HPDE6-E6E7 (cell line): ENCODE measurements at regions not wholly inside any gene's neighbourhood (a gene's known extent, or its start where the extent isn't known, plus 50 kb on each side); places are given as distances from the start of the nearest gene placed in this dataset.

Source experiments
- DNase-seq: peaks from one replicate; pipeline ENCODE4 v3.0.0; 2011; ENCODE audit warnings: missing footprints; ENCODE audit errors: extremely low spot score

DNA sequence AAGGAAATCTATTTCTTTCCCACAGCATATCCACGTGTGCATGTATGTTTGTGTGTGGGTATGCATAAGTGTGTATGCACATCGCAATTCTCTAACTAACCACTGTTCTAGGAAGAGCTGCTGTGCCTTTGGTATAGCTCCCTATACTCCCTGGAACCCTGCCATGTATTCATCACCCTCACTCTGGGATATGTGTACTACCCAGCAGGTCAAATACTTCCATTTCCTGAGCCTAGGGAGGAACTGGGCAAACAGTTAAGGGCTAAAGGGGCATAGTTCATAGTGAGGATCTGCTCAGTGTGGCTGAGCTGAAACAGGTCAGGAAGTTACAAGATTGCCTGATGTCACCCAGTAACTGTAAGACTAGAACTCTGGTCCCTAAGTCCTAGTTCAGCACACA is 260.4 kb downstream of the RPLP1 start:
- DNase-seq = no peak

DNA sequence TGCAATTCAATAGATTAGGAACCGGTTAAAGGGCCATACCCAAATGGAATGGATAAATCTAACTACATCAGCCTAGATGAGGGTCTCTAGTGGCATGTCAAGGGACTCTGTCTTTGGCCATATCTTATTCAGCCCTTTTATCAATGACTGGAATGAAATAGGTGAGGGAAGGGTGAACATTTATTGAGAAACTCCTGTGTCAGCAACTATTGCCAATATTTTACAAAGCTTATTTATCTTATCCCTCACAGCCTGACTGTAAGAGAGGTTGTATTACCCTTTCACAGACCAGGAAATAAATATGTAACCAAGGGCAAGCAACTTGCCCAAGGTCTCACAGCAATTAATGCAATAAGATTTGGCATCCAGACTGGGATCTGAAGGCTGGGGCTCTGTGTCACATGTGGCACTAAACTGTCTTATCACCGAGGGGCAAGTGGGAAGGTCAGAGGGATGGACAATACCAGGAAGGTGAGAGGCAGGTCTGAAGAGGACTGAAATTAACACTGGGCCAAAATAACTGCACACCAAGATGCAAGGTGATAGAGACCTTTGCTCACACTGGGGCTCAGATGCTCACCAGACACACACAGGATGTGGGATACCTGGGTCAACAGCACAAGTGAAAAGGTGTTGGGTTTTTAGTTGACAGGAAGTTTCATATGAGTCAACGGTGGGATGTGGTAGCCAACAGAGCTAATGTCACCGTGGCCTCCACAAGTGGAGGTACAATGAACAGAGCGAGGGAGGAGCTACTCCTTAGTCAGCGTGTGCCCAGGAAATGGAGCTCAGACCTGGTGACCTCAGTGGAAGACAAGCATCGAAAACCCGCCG is 261.3 kb downstream of the RPLP1 start:
- no peak for DNase-seq

DNA sequence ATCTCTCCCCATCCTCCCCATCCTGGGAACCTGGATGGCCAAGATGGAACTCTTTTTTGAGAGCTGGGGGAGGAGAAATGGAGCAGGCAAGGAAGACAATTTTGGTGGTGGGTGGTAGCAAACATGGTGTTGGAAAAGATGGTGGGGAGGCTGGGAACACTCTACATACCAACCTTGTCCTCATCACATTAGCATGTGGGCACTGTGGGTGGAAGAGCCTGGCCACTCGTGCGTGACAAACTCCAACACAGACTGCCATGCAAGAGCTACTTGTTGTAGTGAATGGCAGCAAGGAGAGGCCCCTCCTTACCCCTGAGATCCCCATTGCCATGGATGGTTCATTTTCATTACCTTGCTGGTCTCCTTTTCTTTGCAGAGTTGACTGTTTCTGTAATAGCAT is 262.6 kb downstream of the RPLP1 start:
- no peak for DNase-seq

DNA sequence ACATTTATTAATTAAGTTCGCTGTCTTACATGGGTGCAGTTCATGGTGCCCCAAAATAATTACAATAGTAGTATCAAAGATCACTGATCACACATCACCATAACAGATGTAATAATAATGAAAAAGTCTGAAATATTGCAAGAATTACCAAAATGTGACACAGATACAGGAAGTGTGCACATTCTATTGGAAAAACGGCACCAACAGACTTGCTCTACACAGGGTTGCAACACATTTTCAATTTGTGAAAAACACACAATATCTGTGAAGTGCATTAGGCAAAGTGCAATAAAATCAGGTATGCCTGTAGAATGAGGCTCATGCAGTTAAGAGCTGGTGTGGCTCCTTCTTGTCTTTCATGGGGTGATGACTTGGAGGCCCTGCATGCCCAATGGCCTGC is 265.8 kb downstream of the RPLP1 start:
- DNase-seq = no peak

DNA sequence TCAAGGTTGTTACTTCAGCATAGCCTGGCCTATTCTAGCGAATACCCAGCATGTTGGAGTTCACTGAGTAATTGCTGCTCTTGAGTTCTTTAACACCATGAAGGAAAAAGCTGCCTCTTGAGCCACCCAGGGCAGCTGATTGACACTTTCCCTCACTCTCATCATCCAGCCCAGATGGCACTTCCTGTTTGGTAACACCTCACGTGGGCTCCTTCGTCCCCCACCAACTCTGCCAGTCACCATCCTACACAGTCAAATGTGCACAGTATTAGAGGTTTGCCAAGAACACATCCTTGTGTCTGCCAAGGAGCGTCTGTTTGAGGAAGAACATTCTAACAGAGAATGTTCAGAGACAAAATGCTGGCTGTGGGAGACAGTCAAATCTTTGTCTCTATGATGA is 266.3 kb downstream of the RPLP1 start:
- no peak for DNase-seq

DNA sequence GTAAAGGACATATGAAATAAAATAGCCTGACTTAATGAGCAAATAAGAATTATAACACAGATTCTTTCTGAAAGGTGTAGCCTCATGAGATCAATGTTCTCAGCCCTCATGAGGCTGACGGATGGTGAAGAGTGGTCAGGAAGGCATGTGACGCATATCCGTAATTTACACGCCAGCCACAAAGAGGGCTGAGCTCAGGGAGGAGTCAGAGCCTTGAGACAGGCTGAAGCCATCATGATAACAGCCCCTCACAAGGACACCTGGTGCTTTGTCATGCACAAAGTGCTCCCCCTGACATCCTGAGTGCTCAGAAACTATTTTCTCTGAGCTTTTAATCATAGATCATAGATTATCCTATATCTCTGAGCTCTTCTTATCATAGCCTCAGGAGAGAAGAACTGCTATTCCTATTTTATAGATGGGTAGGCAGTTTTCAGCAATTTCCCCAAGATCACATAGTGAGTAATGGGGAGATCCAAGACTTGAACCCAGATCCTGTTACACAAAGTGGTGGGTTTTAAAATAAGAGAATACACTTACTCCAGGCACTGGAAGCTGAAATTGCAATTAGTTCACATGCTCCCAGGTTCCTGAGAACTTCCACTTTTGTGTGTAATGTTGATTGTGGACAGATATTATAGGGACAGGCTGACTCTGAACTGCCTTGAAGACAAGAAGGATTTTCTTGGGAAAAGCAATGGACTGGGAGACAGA is 267.1 kb downstream of the RPLP1 start:
- no peak for DNase-seq

DNA sequence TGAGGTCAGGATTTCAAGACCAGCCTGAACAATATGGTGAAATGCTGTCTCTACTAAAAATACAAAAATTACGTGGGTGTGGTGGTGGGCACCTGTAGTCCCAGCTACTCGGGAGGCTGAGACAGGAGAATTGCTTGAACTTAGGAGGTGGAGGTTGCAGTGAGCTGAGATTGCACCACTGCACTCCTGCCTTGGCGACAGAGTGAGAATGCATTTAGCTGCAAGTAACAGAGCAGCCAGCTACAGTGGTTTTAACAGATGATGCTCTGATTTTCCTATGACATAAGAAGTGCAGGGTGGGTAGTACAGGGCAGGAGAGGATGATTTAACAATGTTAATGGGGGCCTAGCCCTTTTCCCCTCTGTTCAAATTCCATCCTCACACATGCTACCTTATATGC is 267.9 kb downstream of the RPLP1 start:
- DNase-seq = no peak

DNA sequence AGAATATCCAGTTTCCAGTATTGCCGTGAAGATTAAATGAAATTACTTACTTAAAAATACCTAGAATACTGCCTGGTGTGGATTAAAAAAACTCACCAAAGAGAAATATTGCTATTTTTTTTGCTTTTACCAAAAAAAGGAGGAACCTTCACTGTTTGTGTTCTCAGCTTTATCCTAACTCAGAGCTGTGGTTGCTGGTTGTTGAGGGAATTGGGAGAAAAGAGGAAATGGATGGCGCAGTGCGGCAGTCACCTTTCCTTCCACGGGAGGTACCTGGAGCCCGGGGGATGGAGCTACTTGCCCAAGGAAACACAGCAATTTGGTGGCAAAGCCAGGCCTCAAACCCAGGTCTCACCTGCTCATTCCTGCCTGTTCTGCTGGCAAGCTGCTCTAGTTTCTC is 270.3 kb downstream of the RPLP1 start:
- DNase-seq = no peak

DNA sequence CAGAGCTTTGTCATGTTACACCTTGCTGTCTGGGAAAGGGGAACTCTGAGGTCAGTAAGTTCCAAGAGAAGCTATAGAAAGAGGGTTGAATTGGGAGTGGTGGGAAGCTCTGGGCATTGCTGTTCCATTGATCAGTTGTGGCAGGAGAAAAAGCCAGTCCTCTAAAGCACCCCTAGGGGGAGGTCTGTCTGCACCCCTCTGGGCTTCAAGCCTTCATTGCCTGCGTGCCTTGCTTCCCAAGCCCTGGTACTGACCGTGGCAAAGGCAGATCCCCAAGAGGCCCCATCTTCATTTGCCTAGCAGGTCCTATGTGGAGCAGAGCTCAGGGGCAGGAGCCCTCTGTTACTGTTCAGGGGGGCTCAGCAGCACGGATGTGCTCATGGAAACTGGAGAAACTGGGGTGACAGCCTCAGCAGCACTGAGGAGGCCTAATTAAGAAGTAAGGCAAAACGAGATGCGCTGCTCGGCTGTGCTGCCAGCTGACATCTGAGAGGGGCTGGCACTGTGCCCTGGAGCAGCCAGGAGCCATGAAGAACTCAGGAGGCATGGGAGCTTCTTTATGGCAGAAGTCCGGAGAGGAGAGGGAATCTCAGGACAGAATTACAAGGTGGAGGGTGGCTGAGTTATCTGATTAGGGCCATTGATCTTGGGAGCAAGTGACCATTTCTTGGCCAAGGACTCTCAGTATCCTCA is 270.9 kb downstream of the RPLP1 start:
- no peak for DNase-seq

DNA sequence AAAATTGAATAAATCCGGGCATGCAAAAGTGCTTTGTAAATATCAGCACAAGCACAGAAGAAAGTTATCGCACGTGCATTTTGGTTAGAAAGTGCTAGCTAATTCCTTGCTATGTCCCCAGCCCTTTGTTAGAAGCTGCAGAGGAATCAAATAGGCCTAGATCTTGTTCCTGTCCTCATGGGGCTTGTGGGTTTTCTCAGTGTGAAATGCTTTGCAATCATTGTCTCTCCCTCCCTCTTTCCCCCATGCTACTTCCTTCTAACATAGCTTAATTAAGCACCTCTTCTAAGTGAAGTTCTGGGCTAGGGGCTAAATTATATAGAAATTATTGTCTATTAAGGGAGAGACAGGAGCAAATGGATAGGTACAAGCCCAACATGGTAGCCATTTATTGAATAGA is 271.7 kb downstream of the RPLP1 start:
- DNase-seq = no peak

DNA sequence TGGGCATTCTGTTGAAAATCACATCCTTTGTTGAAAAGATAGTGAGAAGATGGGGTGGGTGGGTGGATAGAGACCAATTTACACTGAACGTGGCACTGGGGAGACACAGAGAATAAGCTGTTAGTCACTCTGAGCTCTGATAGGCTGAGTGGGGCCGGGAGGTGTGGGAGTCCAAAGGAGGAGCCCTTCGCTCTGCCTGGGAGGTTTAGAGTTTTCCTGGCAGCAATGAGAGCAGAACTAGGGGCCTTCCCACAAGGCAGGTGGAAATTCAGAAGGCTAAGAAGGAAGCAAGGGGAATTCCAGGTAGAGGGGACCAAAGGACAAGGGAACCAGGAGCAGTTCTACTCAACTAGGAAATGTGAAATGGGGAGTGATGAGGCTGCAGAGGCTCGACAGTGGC is 272.7 kb downstream of the RPLP1 start:
- DNase-seq = no peak

DNA sequence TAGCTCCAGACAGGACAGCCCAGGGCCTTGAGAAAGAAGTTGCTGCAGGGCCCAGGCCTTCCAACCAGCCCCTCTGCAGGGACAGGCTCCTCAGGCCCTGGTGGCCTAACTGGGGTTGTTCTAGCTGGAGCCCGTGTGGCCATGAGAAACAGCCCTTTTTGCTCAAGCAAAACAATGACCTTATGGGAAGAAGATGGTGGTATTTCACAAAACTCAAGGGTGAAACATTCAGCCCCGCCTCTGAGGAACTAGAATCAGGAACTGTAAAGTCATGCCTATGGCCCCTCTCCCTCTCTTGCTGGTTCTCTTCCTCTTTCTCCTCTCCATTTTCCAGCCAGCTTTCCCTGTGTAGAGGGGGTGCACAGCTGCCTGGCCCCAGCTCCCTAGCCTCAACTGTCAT is 273.3 kb downstream of the RPLP1 start:
- DNase-seq = no peak

DNA sequence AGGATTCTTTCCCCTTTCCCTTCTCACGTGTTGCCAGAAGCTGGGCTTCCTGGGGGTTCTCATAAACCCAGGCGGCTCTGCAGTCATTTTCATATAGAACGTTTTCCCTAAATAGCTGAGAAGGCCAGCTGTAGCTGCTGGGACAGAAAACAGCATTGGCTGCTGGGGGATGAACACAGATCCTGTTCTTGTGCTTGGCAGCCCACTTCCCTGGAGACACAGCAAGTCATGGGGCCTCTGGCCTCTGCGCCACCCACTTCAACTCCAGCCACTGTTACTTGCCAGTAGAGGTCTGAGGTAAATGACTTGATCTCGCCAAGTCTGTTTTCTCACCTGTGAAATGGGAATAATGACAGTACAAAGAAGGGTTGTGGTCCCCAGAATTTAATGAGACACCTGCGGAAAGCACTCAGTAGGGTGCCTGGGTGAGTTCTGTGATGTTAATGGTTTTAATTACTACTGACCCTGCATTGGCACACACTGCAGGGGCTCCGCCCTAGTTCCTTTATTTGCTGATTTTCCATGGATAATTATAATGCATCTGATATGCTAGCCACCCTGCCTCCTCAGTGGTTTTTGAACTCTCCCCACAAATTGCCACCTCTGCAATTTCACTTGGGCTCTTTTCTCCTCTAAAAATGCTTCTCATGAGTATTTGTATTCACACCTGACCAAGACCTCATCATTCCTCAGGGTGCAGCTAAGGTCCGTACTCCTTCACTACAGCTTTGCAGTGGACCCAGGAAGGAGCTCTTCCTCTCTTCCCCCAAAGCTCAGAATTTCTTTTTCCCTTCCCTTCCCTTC is 274.7 kb downstream of the RPLP1 start:
- DNase-seq = no peak

DNA sequence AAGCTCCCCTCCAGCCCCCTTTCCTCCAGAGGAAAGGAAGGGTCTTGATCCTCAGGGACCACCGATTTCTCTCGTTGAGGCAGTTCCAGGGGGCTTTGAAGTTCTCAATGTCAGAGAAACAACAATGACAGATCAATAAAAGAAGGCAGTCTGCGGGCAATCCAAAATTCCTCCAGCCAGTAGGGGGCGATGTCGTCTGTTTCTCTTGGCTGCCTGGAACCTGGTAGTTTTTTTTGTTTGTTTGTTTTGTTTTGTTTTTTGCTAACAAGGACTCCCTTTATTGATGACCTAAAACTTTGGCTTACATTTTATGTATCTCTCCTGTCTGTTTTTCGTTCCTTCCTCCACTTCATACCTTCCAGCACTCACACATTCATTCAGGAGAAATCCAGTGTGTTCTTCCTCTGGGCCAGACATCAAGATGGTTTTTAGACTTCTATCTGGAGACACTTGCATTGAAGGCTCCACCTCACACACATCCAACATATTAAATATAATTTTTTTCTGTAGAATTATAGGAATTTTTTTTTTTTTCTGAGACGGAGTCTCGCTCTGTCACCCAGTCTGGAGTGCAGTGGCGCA is 276.6 kb downstream of the RPLP1 start:
- no peak for DNase-seq

DNA sequence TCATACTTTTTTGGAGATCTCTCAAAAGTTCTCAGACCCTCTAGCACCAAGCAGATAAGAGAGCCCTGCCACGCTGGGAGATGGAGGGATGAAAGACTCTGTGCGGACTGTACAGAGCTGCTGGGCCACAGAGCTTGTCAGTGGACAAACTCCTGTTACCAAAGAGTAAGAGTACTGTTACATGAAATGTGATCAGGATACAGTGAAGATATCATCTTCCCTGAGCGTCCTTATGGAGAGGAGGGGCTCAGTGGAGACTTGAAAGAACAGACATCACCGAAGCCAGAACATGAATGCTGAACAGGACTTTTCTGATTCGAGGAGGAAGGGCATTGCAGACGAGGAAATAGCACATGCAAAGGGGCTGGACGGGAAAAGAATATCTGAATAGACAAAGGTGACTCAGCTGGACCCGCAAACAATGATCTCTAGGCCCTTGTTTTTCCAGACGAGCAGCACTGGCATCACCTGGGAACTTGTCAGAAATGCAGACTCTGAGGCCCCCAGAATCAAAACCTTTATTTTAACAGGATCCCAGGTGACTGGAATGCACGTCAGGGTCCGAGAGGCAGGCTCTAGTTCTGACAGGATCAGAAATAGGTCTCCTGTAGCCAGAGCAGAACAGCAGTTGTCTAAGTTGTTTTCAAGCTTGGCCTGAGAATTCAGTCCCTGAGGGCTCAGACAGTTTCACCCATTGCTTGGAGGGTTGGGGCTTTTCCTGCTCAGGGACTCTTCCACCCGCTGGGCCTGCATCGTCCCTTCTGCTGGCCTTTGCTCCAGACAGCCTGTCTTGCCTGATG is 277.9 kb downstream of the RPLP1 start:
- DNase-seq = no peak

DNA sequence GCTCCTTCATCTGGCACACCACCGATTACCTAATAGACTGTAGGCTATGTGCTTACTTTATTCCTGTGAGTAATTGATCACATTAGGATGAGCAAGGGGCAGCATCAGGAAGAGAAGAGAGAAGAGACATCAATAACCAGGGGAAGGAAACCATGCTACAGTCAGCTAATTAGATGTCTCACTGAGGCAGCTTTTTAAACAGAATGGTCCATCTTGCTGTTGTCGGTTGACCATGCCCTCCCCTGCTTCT is 278.4 kb downstream of the RPLP1 start:
- no peak for DNase-seq

DNA sequence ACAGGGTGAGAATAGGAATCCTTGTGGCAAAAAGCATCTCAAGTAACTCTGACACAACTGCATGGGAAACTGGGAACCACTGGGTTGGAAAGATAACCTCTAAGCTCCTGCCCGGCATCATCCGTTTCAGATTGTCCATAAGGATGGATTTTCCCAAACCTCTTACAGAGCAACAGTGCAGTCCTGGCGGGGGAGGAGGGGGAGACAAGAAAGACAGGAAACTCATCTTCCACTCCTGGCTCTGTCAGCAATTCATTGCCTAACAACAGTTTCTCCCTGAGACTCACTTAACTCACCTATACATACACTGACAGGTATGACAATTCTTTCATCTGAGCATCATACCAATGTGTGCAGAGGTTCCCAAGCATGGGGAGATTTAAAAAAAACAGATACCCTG is 279.0 kb downstream of the RPLP1 start:
- no peak for DNase-seq

DNA sequence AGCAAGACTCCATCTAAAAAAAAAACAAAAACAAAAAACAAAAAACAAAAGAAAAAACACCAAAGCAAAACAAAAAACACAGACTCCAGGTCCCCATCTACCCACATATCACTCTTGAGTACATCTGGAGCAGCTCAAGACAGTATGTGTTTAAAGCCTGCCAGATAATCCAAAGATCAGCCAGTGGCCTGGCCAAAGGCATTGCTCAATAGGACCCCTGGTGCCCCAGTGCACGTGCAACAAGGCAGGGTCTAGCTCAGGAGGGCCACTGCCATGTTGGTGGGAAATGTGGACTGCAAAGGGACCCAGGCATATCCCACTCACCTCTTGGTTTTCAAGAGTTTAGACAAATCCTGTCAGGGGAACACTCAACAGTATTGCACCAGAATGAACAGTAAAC is 279.5 kb downstream of the RPLP1 start:
- no peak for DNase-seq

DNA sequence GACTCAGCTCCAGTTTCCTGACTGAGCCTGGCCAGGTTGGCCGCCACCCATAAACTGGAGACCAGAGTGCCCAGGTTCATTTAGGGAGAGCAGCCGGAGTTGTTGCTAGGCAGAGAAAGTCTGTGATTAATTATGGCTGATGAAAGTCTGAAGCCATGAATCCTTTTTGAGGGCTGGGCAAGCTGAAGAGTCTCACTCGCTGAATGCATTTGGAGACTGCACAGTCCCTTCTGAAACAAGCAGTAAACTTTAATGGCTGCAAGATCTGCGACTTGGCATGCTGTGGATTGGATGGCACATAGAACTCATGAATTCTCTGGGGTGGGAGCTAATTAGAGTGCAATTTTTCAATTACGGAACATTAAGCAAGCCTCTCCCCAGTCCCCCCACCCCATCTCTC is 282.1 kb downstream of the RPLP1 start:
- DNase-seq = no peak

DNA sequence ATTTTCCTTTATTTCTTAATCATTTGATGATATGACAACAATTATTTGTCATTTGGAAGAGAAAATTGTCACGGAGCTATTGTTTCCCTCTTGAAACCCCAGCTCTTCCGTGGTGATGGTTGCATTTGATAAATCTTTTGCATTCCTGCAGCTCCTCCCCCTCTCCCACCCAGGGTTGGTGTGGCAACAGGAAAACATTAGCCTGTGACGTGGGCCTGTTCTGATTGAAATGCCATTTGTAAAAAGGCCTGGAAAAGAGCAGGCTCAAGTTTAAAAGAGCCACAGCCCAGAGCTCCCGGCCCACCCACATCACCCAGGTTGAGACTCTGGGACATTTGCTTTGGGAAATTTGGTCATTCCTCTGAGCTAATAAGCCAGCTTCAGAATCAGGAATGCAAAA is 282.5 kb downstream of the RPLP1 start:
- DNase-seq = no peak

DNA sequence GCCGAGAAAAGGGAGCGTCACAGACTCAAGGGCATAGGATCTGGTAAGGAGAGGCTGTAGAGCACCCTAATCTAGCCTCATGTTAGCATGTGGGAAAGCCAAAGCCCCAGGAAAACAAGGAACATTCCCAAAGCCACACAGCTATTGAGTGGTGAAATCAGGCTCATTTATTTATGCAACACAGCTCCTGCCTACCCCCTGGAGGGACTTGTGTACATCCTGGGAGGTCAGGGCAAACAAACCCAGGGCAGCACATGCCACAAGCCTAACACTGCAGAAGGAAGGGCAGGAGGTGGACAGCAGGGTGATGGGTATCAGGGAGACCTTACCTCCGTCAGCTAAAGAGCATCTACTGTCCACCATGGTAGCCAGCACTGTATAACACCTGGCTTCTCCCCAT is 283.5 kb downstream of the RPLP1 start:
- DNase-seq = no peak
